ENCODE measurements at regions not wholly inside any gene's neighbourhood (a gene's known extent, or its start where the extent isn't known, plus 50 kb on each side); places are given as distances from the start of the nearest gene placed in this dataset.

- TF ChIP-seq CTCF (IDR thresholded peaks at IDR 0.05) (no peak), EP300 (IDR thresholded peaks at IDR 0.05) (no peak)
Measured at GRCh38 chr18:76672627-76673026, 149.7 kb upstream of the ZNF236 start.
